ENCODE measurements at regions not wholly inside any gene's neighbourhood (a gene's known extent, or its start where the extent isn't known, plus 50 kb on each side); places are given as distances from the start of the nearest gene placed in this dataset.

GRCh38 chr10:28912017-28912783 is 234.9 kb downstream of the BAMBI start:
- TF ChIP-seq SP1 (CRISPR knock-in tag; IDR thresholded peaks at IDR 0.05) (no peak), ELF4 (CRISPR knock-in tag; IDR thresholded peaks at IDR 0.05) (no peak), ZNF311 (CRISPR knock-in tag; IDR thresholded peaks at IDR 0.05) (no peak), POLR2A (conservative IDR thresholded peaks at IDR 0.05) (no peak), TGIF2 (CRISPR knock-in tag; IDR thresholded peaks at IDR 0.05) (no peak), ZBTB33 (CRISPR knock-in tag; IDR thresholded peaks at IDR 0.05) (no peak)
- TF ChIP-seq, protein P1, sequence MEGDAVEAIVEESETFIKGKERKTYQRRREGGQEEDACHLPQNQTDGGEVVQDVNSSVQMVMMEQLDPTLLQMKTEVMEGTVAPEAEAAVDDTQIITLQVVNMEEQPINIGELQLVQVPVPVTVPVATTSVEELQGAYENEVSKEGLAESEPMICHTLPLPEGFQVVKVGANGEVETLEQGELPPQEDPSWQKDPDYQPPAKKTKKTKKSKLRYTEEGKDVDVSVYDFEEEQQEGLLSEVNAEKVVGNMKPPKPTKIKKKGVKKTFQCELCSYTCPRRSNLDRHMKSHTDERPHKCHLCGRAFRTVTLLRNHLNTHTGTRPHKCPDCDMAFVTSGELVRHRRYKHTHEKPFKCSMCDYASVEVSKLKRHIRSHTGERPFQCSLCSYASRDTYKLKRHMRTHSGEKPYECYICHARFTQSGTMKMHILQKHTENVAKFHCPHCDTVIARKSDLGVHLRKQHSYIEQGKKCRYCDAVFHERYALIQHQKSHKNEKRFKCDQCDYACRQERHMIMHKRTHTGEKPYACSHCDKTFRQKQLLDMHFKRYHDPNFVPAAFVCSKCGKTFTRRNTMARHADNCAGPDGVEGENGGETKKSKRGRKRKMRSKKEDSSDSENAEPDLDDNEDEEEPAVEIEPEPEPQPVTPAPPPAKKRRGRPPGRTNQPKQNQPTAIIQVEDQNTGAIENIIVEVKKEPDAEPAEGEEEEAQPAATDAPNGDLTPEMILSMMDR (IDR thresholded peaks at IDR 0.05 in 2 of 3, conservative IDR thresholded peaks at IDR 0.05 in 1 of 3; ENCODE audit: insufficient read depth in 2 of 3, low read depth in 1 of 3, low read length in 3 of 3), result no peak
- TF ChIP-seq, protein P2, sequence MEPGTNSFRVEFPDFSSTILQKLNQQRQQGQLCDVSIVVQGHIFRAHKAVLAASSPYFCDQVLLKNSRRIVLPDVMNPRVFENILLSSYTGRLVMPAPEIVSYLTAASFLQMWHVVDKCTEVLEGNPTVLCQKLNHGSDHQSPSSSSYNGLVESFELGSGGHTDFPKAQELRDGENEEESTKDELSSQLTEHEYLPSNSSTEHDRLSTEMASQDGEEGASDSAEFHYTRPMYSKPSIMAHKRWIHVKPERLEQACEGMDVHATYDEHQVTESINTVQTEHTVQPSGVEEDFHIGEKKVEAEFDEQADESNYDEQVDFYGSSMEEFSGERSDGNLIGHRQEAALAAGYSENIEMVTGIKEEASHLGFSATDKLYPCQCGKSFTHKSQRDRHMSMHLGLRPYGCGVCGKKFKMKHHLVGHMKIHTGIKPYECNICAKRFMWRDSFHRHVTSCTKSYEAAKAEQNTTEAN (CRISPR knock-in tag; IDR thresholded peaks at IDR 0.05), result no peak
